ENCODE measurements at regions not wholly inside any gene's neighbourhood (a gene's known extent, or its start where the extent isn't known, plus 50 kb on each side); places are given as distances from the start of the nearest gene placed in this dataset.

GRCh38 chr4:179398414-179398813 is 1956.2 kb upstream of the AGA start:
- 62% methylated on average over 5 of the region's 5 CpGs for WGBS
- Histone ChIP-seq H3K4me3 (no peak overlapping the region), H3K4me1 (no peaks in the 10 kb centered on the region), H3K27ac (replicated peaks in 1 of 4) (no peak overlapping the region), H3K36me3 (no peaks in the 10 kb centered on the region), H3K9me3 (no peaks in the 10 kb centered on the region), H3K27me3 (no peaks in the 10 kb centered on the region)
- intact Hi-C loops (cut with DNase I) = no loop called here
- TF ChIP-seq POLR2A (IDR thresholded peaks at IDR 0.05; ENCODE audit: low read depth) = no peak
- no peak for TF ChIP-seq EP300 (IDR thresholded peaks at IDR 0.05)
- no peak for TF ChIP-seq POLR2AphosphoS5 (IDR thresholded peaks at IDR 0.05)
- no peak for TF ChIP-seq CTCF (IDR thresholded peaks at IDR 0.05)
- DNase-seq (ENCODE audit: extremely low spot score) = no peak

- DNase-seq (ENCODE audit: extremely low spot score) = no peak
- Histone ChIP-seq H3K4me3 (no peak overlapping the region), H3K4me1 (no peaks in the 10 kb centered on the region), H3K36me3 (no peaks in the 10 kb centered on the region), H3K27me3 (no peaks in the 10 kb centered on the region), H3K9me3 (no peaks in the 10 kb centered on the region), H3K27ac (replicated peaks in 1 of 4) (no peak overlapping the region)
- TF ChIP-seq POLR2A (IDR thresholded peaks at IDR 0.05; ENCODE audit: low read depth) (no peak), POLR2AphosphoS5 (IDR thresholded peaks at IDR 0.05) (no peak), CTCF (IDR thresholded peaks at IDR 0.05) (no peak), EP300 (IDR thresholded peaks at IDR 0.05) (no peak)
- intact Hi-C loops (cut with DNase I) = no loop called here
Observed at GRCh38 chr4:179399054-179399782, 1957.0 kb upstream of the AGA start.

DNA sequence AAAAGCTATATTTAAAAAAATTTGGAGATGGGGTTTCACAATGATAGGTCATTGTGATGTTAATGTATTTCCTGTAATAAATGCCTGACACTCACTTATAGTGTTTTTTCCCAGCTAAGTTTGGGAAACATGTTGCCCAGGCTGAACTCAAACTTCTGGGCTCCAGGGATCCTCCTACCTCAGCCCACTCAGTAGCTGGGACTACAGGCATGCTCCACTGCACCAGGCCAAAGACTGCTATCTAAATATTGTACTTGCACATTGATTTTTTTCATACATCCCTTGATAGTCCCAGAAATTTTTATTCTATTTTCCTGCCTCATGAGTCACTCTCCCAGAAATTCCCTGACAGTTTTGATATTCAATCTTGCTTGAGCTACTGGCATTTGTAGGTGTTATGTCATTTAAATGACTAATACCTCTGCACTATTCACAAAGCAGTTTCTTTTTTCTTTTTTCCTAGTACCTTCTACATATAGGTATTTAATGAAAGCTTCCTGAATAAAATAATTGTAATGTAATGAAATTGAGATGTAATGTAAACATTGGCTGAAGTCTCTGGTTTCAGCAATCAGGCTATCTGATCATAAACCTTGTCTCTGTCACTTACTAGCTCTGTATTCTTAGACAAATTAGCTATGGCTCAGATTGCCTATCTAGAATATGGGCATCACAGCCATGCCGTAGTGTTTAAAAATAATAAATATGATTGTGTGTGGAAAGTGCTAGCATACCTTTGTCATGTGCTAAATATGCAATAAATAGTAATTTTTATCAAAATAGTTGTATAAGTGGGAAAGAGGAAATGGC is 1973.0 kb upstream of the AGA start:
- no peak for DNase-seq (ENCODE audit: extremely low spot score)
- TF ChIP-seq POLR2A (IDR thresholded peaks at IDR 0.05; ENCODE audit: low read depth) (no peak), POLR2AphosphoS5 (IDR thresholded peaks at IDR 0.05) (no peak), CTCF (IDR thresholded peaks at IDR 0.05) (no peak), EP300 (IDR thresholded peaks at IDR 0.05) (no peak)

DNA sequence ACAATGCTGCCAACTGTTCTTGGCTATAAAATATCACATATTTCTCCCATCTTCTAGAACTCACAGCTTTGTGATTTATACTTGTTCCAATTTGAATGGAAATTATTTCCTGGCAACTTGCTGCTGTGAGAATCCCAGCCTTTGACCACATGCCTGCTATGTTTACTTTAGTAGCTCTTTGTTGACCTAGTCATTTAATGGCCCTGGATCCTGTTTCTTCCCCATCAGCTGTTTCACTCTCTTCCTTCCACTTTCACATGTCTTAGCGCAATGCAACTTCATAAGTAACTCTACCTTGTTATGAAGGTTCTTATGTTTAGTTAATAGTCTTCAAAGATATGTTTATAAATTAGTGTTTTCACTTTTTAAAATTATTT is 1973.6 kb upstream of the AGA start:
- no peaks in the 10 kb centered on the region for H3K4me1 ChIP-seq
- H3K9me3 ChIP-seq = no peaks in the 10 kb centered on the region
- TF ChIP-seq CTCF (IDR thresholded peaks at IDR 0.05) (no peak), POLR2A (IDR thresholded peaks at IDR 0.05; ENCODE audit: low read depth) (no peak), POLR2AphosphoS5 (IDR thresholded peaks at IDR 0.05) (no peak), EP300 (IDR thresholded peaks at IDR 0.05) (no peak)
- WGBS = 66% methylated on average over 1 of the region's 1 CpG
- no peak overlapping the region for H3K27ac ChIP-seq (replicated peaks in 1 of 4)
- no peaks in the 10 kb centered on the region for H3K36me3 ChIP-seq
- intact Hi-C loops (cut with DNase I) = no loop called here
- no peak overlapping the region for H3K4me3 ChIP-seq
- no peak for DNase-seq (ENCODE audit: extremely low spot score)
- H3K27me3 ChIP-seq = no peaks in the 10 kb centered on the region

More for the DNA sequence above, 1973.0 kb upstream of the AGA start:
- 76% methylated on average over 1 of the region's 1 CpG for WGBS
- Histone ChIP-seq H3K27ac (replicated peaks in 1 of 4) (no peak overlapping the region), H3K4me3 (no peak overlapping the region), H3K9me3 (no peaks in the 10 kb centered on the region), H3K36me3 (no peaks in the 10 kb centered on the region), H3K4me1 (no peaks in the 10 kb centered on the region), H3K27me3 (no peaks in the 10 kb centered on the region)
- intact Hi-C loops (cut with DNase I) = no loop called here

All from esophagus muscularis mucosa (tissue), 4 donors.